Activated CD8-positive, alpha-beta T cell treated with anti-CD3 and anti-CD28 coated beads for 36 hours (primary cell): ENCODE measurements at regions not wholly inside any gene's neighbourhood (a gene's known extent, or its start where the extent isn't known, plus 50 kb on each side); places are given as distances from the start of the nearest gene placed in this dataset.

Source experiments
- ATAC-seq: fragments of 200-7000 bp; cut with Tn5 transposase; one replicate; pipeline ENCODE4 v1.10.0; 2021; ENCODE audit warnings: mild to moderate bottlenecking, moderate library complexity
- CTCF ChIA-PET: fragments of 350-600 bp; sonication (Branson Sonifier 250); formaldehyde crosslinking; loops from one replicate; lab custom pipeline; 2021; ENCODE audit warnings: antibody characterized with exemption; lab: Charles Lee
- POLR2A ChIA-PET: fragments of 350-600 bp; sonication (Branson Sonifier 250); formaldehyde crosslinking; loops from one replicate; lab custom pipeline; 2021; ENCODE audit warnings: antibody characterized with exemption; lab: Charles Lee
- DNase-seq: peaks from one replicate; pipeline ENCODE4 v3.0.0-alpha.2; 2020
- H3K27ac Mint-ChIP-seq: one replicate; pipeline ENCODE4 v1.8.0; 2021; ENCODE audit warnings: mild to moderate bottlenecking, mixed read lengths
- H3K27me3 Mint-ChIP-seq: one replicate; pipeline ENCODE4 v1.8.0; 2021; ENCODE audit warnings: mixed read lengths
- H3K36me3 Mint-ChIP-seq: one replicate; pipeline ENCODE4 v1.8.0; 2021; ENCODE audit warnings: low read depth, mixed read lengths
- H3K4me1 Mint-ChIP-seq: one replicate; pipeline ENCODE4 v1.8.0; 2021; ENCODE audit warnings: low read depth, mixed read lengths
- H3K4me3 Mint-ChIP-seq: one replicate; pipeline ENCODE4 v1.8.0; 2021; ENCODE audit warnings: mild to moderate bottlenecking, moderate library complexity, mixed read lengths
- H3K9me3 Mint-ChIP-seq: one replicate; pipeline ENCODE4 v1.8.0; 2021; ENCODE audit warnings: mixed read lengths
- intact Hi-C: fragments of 100-400 bp; cut with micrococcal nuclease; formaldehyde crosslinking; loops from one replicate; pipeline ENCODE4 v1.10.0; 2022
- TF ChIP-seq, protein P1 (sequence below): fragments of 200-600 bp; IDR thresholded peaks from one replicate; pipeline ENCODE4 v1.8.0; 2022; ENCODE audit warnings: antibody characterized with exemption, mild to moderate bottlenecking

DNA sequence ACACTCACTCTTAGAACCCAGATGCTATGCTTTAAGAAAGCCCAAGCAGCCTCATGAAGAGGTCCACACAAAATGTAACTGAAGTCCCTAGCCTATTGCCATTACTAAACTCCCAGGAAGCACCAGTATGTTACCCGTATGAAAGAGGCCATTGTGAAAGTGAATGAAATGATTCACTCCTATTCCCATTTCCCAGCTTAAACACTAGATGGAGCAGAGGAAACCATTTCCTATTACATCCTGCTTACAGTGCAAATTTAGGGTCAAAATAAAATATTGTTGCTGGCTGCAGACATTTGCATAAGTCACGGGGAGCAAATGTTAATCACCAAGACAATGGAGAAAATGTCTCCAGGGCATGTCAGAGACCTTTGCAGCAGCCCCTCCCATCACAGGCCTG is 989.7 kb upstream of the CRIM1 start:
- ChIA-PET CTCF (no interaction called here), POLR2A (no interaction called here)
- no peaks in the 10 kb centered on the region for H3K36me3 Mint-ChIP-seq
- H3K9me3 Mint-ChIP-seq: peaks cover 3% of the 10 kb centered on the region
- intact Hi-C loops: no loop called here
- no peak overlapping the region for H3K27ac Mint-ChIP-seq
- TF ChIP-seq, protein P1, sequence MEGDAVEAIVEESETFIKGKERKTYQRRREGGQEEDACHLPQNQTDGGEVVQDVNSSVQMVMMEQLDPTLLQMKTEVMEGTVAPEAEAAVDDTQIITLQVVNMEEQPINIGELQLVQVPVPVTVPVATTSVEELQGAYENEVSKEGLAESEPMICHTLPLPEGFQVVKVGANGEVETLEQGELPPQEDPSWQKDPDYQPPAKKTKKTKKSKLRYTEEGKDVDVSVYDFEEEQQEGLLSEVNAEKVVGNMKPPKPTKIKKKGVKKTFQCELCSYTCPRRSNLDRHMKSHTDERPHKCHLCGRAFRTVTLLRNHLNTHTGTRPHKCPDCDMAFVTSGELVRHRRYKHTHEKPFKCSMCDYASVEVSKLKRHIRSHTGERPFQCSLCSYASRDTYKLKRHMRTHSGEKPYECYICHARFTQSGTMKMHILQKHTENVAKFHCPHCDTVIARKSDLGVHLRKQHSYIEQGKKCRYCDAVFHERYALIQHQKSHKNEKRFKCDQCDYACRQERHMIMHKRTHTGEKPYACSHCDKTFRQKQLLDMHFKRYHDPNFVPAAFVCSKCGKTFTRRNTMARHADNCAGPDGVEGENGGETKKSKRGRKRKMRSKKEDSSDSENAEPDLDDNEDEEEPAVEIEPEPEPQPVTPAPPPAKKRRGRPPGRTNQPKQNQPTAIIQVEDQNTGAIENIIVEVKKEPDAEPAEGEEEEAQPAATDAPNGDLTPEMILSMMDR: no peak
- ATAC-seq (no peak), DNase-seq (no peak)
- H3K27me3 Mint-ChIP-seq: no peaks in the 10 kb centered on the region
- H3K4me1 Mint-ChIP-seq: no peaks in the 10 kb centered on the region
- no peak overlapping the region for H3K4me3 Mint-ChIP-seq

DNA sequence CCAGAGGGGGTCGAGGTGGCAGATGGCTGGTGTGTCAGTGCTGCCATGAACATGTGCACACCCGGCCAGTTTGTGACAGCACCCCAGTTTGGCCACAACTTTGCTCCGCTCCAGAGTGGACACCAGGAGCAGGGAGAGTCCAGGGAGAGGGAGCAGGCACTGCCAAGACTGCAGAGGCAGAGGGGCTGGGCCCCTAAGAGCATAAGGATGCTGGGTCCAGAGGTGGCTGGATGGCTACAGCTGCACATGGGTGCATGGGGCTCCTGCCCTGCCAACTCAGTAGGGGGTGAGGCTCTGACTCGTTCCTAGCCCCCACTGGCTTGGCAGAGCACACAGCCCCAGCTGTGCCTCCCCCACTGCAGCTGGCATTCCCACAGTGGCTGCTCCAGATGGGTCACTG is 999.2 kb upstream of the CRIM1 start:
- Mint-ChIP-seq H3K9me3 (peaks cover 8% of the 10 kb centered on the region), H3K27ac (no peak overlapping the region), H3K4me3 (no peak overlapping the region), H3K27me3 (no peaks in the 10 kb centered on the region), H3K36me3 (no peaks in the 10 kb centered on the region), H3K4me1 (no peaks in the 10 kb centered on the region)
- CTCF ChIA-PET: no interaction called here
- ATAC-seq: no peak
- intact Hi-C loops: no loop called here
- POLR2A ChIA-PET: no interaction called here
- DNase-seq: no peak
- TF ChIP-seq, protein P1: no peak

DNA sequence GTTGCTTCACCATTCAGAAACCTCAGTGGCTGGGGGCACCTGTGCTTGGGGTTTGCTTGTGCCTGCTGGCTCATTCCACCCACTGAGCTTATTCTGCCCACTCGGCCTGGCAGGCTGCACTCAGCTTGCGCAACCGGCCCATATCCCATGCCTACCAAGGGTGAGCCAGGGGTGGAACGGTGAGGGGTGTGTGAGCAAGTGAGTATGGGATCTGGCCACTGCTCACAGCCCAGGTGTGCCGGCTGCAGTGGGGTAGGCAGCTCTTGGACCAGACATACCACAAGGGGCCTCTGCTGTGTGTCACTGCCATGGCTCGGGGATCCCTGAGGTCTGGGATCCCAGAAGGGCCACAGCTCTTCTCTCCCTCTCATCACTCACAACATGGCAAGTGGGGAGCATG is 1000.5 kb upstream of the CRIM1 start:
- CTCF ChIA-PET: interaction anchor here (0.5 kb wide), 1 partner anchor 73 kb away, joined by 3 read pairs; no protein-coding TSS in a partner anchor
- Mint-ChIP-seq H3K9me3 (peaks cover 5% of the 10 kb centered on the region), H3K36me3 (no peaks in the 10 kb centered on the region)

DNA sequence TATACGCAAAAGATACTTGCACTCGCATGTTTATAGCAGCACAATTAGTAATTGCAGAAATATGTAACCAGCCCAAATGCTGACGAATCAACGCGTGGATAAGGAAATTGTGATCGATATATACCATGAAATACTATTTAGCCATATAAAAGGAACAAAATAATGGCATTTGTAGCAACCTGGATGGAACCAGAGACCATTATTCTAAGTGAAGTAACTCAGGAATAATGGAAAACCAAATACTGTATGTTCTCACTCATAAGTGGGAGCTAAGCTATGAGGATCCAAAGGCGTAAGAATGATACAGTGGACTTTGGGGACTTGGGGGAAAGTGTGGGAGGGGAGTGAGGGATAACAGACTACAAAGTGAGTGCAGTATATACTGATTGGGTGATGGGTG is 1008.0 kb upstream of the CRIM1 start:
- Mint-ChIP-seq H3K36me3 (no peaks in the 10 kb centered on the region), H3K4me3 (no peak overlapping the region), H3K27me3 (no peaks in the 10 kb centered on the region), H3K4me1 (no peaks in the 10 kb centered on the region), H3K9me3 (no peaks in the 10 kb centered on the region), H3K27ac (no peak overlapping the region)
- intact Hi-C loops: no loop called here
- DNase-seq (no peak), ATAC-seq (no peak)
- ChIA-PET CTCF (no interaction called here), POLR2A (no interaction called here)
- TF ChIP-seq, protein P1: no peak

More for the DNA sequence above, 1000.5 kb upstream of the CRIM1 start:
- Mint-ChIP-seq H3K27ac (no peak overlapping the region), H3K27me3 (no peaks in the 10 kb centered on the region), H3K4me3 (no peak overlapping the region), H3K4me1 (no peaks in the 10 kb centered on the region)
- POLR2A ChIA-PET: no interaction called here
- TF ChIP-seq, protein P1: no peak
- ATAC-seq (no peak), DNase-seq (no peak)
- intact Hi-C loops: no loop called here

DNA sequence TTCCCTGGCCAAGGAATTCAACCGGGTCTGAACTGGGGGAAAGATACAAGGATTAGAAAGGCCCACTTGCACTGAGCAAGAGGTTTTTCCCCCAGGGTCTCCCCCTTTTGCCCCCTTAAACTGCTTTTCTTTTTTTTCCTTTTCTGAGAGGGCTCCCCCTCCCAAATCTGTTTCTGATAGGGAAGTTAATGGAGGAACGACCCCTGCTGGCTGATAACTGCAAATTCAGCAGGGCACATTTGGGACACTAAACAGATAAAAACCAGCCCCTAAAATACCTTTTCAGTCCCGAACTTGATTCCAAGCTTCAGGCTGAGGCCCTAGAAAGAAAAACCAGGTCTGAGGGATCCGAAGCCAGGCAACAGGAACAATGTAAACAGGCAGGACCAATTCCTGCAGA is 1012.4 kb upstream of the CRIM1 start:
- intact Hi-C loops: no loop called here
- TF ChIP-seq, protein P1: no peak
- POLR2A ChIA-PET: no interaction called here
- CTCF ChIA-PET: no interaction called here
- Mint-ChIP-seq H3K4me3 (no peak overlapping the region), H3K27me3 (no peaks in the 10 kb centered on the region), H3K9me3 (no peaks in the 10 kb centered on the region), H3K4me1 (no peaks in the 10 kb centered on the region), H3K27ac (no peak overlapping the region), H3K36me3 (no peaks in the 10 kb centered on the region)
- ATAC-seq (no peak), DNase-seq (no peak)
